Activated CD4-positive, alpha-beta T cell treated with anti-CD3 and anti-CD28 coated beads, Interleukin-2, amount 10 ng/mL, durations not matched to agents 7 days and 5 days (primary cell): ENCODE measurements at regions not wholly inside any gene's neighbourhood (a gene's known extent, or its start where the extent isn't known, plus 50 kb on each side); places are given as distances from the start of the nearest gene placed in this dataset.

Experiments used
- CTCF ChIA-PET: fragments of 350-600 bp; sonication (Branson Sonifier 250); formaldehyde crosslinking; loops from one replicate; lab custom pipeline; 2021; ENCODE audit warnings: antibody characterized with exemption; lab: Charles Lee
- POLR2A ChIA-PET: fragments of 350-600 bp; sonication (Branson Sonifier 250); formaldehyde crosslinking; loops from one replicate; lab custom pipeline; 2021; ENCODE audit warnings: antibody characterized with exemption; lab: Charles Lee
- DNase-seq: peaks from one replicate; pipeline ENCODE4 v3.0.0-alpha.2; 2020
- H3K27ac Mint-ChIP-seq: one replicate; pipeline ENCODE4 v1.8.0; 2021; ENCODE audit warnings: mild to moderate bottlenecking, moderate library complexity, mixed read lengths
- H3K27me3 Mint-ChIP-seq: one replicate; pipeline ENCODE4 v1.8.0; 2021; ENCODE audit warnings: mixed read lengths
- H3K36me3 Mint-ChIP-seq: one replicate; pipeline ENCODE4 v1.8.0; 2021; ENCODE audit warnings: low read depth, mixed read lengths
- H3K4me1 Mint-ChIP-seq: one replicate; pipeline ENCODE4 v1.8.0; 2021; ENCODE audit warnings: mixed read lengths
- H3K4me3 Mint-ChIP-seq: one replicate; pipeline ENCODE4 v1.8.0; 2021; ENCODE audit warnings: mild to moderate bottlenecking, moderate library complexity, mixed read lengths
- H3K9me3 Mint-ChIP-seq: one replicate; pipeline ENCODE4 v1.8.0; 2021; ENCODE audit warnings: mixed read lengths

GRCh38 chr2:104598636-104599035 lies 255.3 kb upstream of the POU3F3 start:
- Mint-ChIP-seq H3K27me3 (no peaks in the 10 kb centered on the region), H3K27ac (no peak overlapping the region), H3K4me3 (no peak overlapping the region), H3K4me1 (no peaks in the 10 kb centered on the region), H3K9me3 (peaks cover 1% of the 10 kb centered on the region), H3K36me3 (no peaks in the 10 kb centered on the region)
- CTCF ChIA-PET: no interaction called here
- no peak for DNase-seq
- POLR2A ChIA-PET: interaction anchor here (0.5 kb wide), 1 partner anchor 22 kb away, joined by 5 read pairs; no protein-coding TSS in a partner anchor

DNA sequence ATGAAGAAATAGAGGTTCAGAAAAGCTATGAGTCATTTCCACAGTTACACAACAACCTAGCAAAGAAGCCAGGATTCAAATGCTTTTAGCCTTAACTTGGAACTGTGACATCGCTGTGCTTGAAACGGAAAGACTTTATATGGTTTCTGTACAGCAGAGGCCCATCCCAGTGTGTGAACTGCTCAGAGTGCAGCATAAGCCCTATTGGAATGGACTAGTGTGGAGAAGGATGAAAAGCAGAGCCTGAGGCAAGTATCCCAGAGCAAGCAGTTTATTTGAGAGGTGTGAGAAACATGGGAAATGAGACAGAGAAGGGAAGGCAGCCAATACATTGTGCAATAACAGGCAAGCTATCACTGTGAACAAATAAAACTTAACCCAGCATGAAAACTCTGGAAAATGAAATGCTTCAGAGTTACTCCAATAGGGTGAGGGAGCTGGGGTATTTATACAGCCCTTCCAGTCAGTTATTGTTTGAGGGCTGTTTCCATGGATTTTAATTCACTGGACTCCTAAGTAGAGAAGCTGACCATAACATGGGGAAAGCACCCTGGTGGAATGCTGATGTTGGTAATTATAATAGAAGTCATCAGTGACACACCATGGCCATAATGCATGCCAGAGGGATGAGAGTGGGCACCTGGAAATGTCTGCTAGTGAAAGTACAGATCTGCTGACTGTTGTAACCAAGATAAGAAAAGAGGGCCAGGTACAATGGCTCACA lies 254.0 kb upstream of the POU3F3 start:
- ChIA-PET CTCF (no interaction called here), POLR2A (no interaction called here)
- Mint-ChIP-seq H3K36me3 (no peaks in the 10 kb centered on the region), H3K4me1 (no peaks in the 10 kb centered on the region), H3K27me3 (no peaks in the 10 kb centered on the region), H3K4me3 (no peak overlapping the region), H3K27ac (no peak overlapping the region), H3K9me3 (peaks cover 1% of the 10 kb centered on the region)
- DNase-seq: no peak

DNA sequence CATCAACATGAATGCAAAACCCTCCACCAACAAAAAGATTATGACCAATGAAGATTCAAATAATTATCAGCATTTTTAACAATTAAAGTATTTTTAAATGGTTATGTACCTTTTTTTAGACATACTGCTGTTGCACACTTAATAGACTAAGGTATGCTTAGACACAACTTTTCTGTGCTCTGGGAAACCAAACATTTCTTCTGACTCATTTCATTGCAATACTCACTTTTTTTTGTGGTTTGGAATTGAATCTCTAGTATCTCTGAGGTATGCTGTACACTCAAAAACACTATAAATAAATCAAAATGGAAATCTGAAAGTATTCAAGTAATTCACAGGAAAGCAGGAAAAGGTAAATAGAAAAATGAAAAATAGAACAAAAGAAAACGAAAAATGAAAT lies 247.9 kb upstream of the POU3F3 start:
- Mint-ChIP-seq H3K36me3 (no peaks in the 10 kb centered on the region), H3K27ac (no peak overlapping the region), H3K27me3 (no peaks in the 10 kb centered on the region), H3K4me3 (no peak overlapping the region), H3K4me1 (no peaks in the 10 kb centered on the region), H3K9me3 (no peaks in the 10 kb centered on the region)
- DNase-seq: no peak
- ChIA-PET CTCF (no interaction called here), POLR2A (no interaction called here)

DNA sequence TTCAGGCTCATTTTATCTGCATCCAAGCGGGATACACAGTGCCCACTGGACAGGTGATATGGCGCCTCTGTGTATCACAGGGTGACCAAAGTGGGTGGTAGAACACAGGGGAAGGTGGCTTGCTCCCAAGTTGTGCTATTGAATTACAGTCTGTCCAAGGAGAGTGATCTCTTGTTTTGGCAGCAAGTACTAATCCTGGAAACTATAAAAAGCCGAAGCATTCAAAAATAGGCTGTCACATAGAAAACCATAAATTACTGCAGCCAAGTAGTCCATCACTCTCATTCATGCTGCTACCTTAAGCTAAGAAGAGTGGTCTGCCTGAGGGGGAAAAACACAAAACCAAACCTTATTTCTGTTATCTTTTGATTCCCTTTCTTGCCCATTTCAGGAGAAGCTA lies 237.1 kb upstream of the POU3F3 start:
- no peaks in the 10 kb centered on the region for H3K4me1 Mint-ChIP-seq
- POLR2A ChIA-PET: no interaction called here
- no peak overlapping the region for H3K27ac Mint-ChIP-seq
- no peaks in the 10 kb centered on the region for H3K9me3 Mint-ChIP-seq
- H3K4me3 Mint-ChIP-seq: no peak overlapping the region
- H3K36me3 Mint-ChIP-seq: no peaks in the 10 kb centered on the region
- CTCF ChIA-PET: no interaction called here
- H3K27me3 Mint-ChIP-seq: no peaks in the 10 kb centered on the region
- no peak for DNase-seq

DNA sequence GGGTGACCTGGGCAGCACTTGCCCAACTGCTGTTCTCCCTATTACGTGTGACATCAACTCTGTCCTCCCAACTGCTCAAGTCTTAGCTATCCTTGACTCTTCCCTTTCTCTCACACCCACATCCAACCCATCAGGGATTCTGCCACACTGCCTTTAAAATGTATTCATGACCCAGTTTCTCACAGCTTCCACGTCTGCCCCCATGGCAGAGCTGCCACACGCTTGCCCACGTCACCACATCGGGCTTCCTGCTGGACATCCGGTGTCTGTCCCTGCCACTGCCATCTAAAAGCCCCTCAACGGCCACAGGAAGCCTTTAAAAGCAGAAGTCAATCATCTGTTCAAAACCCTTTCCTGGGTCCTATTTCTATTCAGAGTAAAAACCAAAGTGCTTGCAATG lies 233.1 kb upstream of the POU3F3 start:
- H3K4me1 Mint-ChIP-seq: no peaks in the 10 kb centered on the region
- no peaks in the 10 kb centered on the region for H3K27me3 Mint-ChIP-seq
- H3K9me3 Mint-ChIP-seq: no peaks in the 10 kb centered on the region
- no peak for DNase-seq
- no peak overlapping the region for H3K4me3 Mint-ChIP-seq
- POLR2A ChIA-PET: no interaction called here
- H3K27ac Mint-ChIP-seq: no peak overlapping the region
- CTCF ChIA-PET: no interaction called here
- H3K36me3 Mint-ChIP-seq: no peaks in the 10 kb centered on the region

- H3K9me3 Mint-ChIP-seq: no peaks in the 10 kb centered on the region
- H3K36me3 Mint-ChIP-seq: no peaks in the 10 kb centered on the region
- H3K27ac Mint-ChIP-seq: no peak overlapping the region
- ChIA-PET CTCF (no interaction called here), POLR2A (no interaction called here)
- H3K4me1 Mint-ChIP-seq: no peaks in the 10 kb centered on the region
- DNase-seq: no peak
- H3K4me3 Mint-ChIP-seq: no peak overlapping the region
- H3K27me3 Mint-ChIP-seq: no peaks in the 10 kb centered on the region
These were observed 218.3 kb upstream of the POU3F3 start for GRCh38 chr2:104635608-104636007.

- POLR2A ChIA-PET: no interaction called here
- H3K9me3 Mint-ChIP-seq: peaks cover 3% of the 10 kb centered on the region
- H3K27me3 Mint-ChIP-seq: no peaks in the 10 kb centered on the region
- H3K27ac Mint-ChIP-seq: no peak overlapping the region
- no peak for DNase-seq
- H3K4me1 Mint-ChIP-seq: no peaks in the 10 kb centered on the region
- H3K4me3 Mint-ChIP-seq: no peak overlapping the region
- no peaks in the 10 kb centered on the region for H3K36me3 Mint-ChIP-seq
- CTCF ChIA-PET: no interaction called here
These were observed 215.6 kb upstream of the POU3F3 start for GRCh38 chr2:104638190-104638858.

- no peak for DNase-seq
- H3K9me3 Mint-ChIP-seq: peaks cover 3% of the 10 kb centered on the region
- no peaks in the 10 kb centered on the region for H3K4me1 Mint-ChIP-seq
- no peak overlapping the region for H3K27ac Mint-ChIP-seq
- no peak overlapping the region for H3K4me3 Mint-ChIP-seq
- POLR2A ChIA-PET: no interaction called here
- H3K27me3 Mint-ChIP-seq: no peaks in the 10 kb centered on the region
- H3K36me3 Mint-ChIP-seq: no peaks in the 10 kb centered on the region
- CTCF ChIA-PET: no interaction called here
These were observed 215.1 kb upstream of the POU3F3 start for GRCh38 chr2:104638859-104639202.

GRCh38 chr2:104641786-104642185 lies 212.1 kb upstream of the POU3F3 start:
- POLR2A ChIA-PET: no interaction called here
- H3K27ac Mint-ChIP-seq: no peak overlapping the region
- H3K36me3 Mint-ChIP-seq: no peaks in the 10 kb centered on the region
- no peak for DNase-seq
- CTCF ChIA-PET: no interaction called here
- H3K4me1 Mint-ChIP-seq: no peaks in the 10 kb centered on the region
- H3K4me3 Mint-ChIP-seq: no peak overlapping the region
- H3K27me3 Mint-ChIP-seq: no peaks in the 10 kb centered on the region
- H3K9me3 Mint-ChIP-seq: peaks cover 3% of the 10 kb centered on the region

GRCh38 chr2:104648376-104648775 lies 205.5 kb upstream of the POU3F3 start:
- Mint-ChIP-seq H3K27ac (no peak overlapping the region), H3K4me1 (no peaks in the 10 kb centered on the region), H3K36me3 (no peaks in the 10 kb centered on the region), H3K4me3 (no peak overlapping the region), H3K27me3 (peaks cover 4% of the 10 kb centered on the region), H3K9me3 (no peaks in the 10 kb centered on the region)
- DNase-seq: no peak
- CTCF ChIA-PET: no interaction called here
- POLR2A ChIA-PET: no interaction called here

- Mint-ChIP-seq H3K27me3 (peaks cover 6% of the 10 kb centered on the region), H3K9me3 (no peaks in the 10 kb centered on the region), H3K4me1 (no peaks in the 10 kb centered on the region), H3K4me3 (no peak overlapping the region), H3K36me3 (no peaks in the 10 kb centered on the region), H3K27ac (no peak overlapping the region)
- CTCF ChIA-PET: no interaction called here
- POLR2A ChIA-PET: interaction anchor here (0.6 kb wide), 1 partner anchor 567 kb away, joined by 8 read pairs; no protein-coding TSS in a partner anchor
- DNase-seq: no peak
These were observed 204.0 kb upstream of the POU3F3 start for GRCh38 chr2:104649866-104650265.

DNA sequence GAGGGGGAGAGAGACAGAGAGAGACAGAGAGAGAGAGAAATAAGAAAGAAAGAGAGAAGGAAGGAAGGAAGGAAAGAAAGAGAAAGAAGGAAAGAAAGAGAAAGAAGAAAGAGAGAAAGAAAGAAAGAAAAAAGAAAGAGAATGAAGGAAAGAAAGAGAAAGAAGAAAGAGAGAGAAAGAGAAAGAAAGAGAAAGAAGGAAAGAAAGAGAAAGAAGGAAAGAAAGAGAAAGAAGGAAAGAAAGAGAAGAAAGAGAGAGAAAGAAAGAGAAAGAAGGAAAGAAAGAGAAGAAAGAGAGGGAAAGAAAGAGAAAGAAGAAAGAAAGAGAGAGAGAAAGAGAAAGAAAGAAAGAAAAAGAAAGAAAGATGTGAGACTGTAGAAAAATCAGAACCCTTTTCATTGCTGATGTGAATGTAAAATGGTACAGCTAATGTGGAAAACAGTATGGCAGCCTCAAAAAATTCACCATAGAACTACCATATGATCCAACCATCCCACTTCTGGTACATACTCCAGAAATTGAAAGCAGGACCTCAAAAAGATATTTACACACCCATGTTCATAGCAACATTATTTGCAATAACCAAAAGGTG lies 203.4 kb upstream of the POU3F3 start:
- POLR2A ChIA-PET: no interaction called here
- Mint-ChIP-seq H3K4me1 (no peaks in the 10 kb centered on the region), H3K27me3 (peaks cover 7% of the 10 kb centered on the region), H3K9me3 (no peaks in the 10 kb centered on the region), H3K36me3 (no peaks in the 10 kb centered on the region), H3K4me3 (no peak overlapping the region), H3K27ac (no peak overlapping the region)
- CTCF ChIA-PET: no interaction called here
- DNase-seq: no peak

GRCh38 chr2:104654811-104655210 lies 199.1 kb upstream of the POU3F3 start:
- peaks cover 28% of the 10 kb centered on the region for H3K27me3 Mint-ChIP-seq
- H3K4me1 Mint-ChIP-seq: peaks cover 10% of the 10 kb centered on the region
- CTCF ChIA-PET: no interaction called here
- H3K27ac Mint-ChIP-seq: no peak overlapping the region
- POLR2A ChIA-PET: no interaction called here
- H3K4me3 Mint-ChIP-seq: no peak overlapping the region
- H3K36me3 Mint-ChIP-seq: no peaks in the 10 kb centered on the region
- no peak for DNase-seq
- no peaks in the 10 kb centered on the region for H3K9me3 Mint-ChIP-seq
